Activated T-cell treated with anti-CD3 and anti-CD28 coated beads for 24 hours (primary cell): ENCODE measurements at regions not wholly inside any gene's neighbourhood (a gene's known extent, or its start where the extent isn't known, plus 50 kb on each side); places are given as distances from the start of the nearest gene placed in this dataset.

Source experiments
- DNase-seq: peaks from one replicate; pipeline ENCODE4 v3.0.0-alpha.2; 2020; ENCODE audit warnings: low read depth

DNA sequence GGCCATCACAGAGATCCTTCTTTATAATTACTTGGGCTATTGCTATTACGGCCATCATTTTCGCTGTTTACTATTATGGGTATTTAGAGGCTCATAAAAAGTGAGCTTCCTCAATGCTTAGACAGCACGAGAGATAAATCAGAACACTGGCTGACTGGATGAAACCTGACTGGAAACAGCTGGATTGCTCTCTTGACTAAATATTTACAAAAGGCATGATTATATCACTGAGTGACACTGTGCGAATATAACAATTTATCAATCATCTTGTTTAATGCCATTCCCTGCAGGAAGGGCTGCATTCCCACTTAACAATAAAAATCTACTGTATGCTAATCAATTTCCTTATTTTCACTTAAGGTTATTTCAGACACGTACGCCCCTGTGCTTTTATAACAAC, 260.1 kb upstream of the ARID1B start:
- DNase-seq, result no peak

DNA sequence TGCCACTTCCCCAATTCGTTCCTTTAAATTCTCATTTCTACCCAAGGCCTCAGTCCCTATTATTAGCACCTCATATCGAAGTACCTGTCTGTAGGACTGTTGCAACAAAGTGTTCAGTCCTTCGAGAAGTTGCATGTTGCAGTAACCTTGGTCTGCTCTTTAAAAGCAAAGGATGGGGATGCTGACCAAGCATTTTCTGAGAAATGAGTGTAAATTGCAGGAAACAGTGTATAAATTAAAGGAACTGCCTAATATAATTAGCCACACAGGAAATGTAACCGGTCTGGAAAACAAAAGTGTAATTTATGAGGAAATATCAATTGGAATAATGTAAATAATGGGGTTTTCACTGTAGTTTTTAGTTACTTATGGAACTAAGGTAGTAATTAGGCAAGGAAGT, 261.9 kb upstream of the ARID1B start:
- DNase-seq, result no peak

DNA sequence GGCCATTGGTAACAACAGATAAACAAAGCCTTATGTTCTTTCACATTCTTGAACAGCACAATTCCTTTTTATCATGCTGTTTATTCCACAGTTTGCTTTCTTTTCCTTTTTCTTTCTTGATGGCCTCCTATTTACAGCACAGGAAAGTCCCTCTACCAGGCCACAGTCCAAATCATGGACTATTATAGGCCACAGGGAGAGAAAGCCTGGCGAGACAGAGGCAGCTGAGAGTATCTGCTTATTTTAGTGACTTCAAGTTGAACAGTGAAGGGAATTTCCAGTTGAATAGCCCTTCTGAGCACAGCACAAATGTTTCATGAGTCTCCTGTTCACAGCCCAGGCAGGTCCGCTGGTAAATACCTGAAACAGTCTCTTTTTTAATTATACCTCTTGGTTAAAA, 263.7 kb upstream of the ARID1B start:
- no peak for DNase-seq

DNA sequence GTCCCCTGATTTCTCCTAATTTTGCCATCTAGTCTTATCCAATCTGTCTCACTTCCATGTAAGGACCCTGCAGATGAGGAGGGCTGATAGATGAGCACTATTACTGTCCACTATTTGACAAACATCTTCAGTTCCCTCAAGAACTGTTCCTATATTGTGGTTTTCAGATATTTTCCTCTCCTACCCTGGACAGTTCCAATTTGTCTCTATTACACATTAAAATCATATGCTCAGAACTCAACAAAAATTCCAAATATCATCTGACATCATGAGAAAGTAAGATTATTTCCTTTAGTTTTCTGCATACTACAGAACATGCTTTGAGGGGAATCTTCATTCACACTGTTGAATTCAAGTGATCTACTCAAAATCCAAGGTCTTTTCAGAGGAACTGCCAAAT, 265.6 kb upstream of the ARID1B start:
- DNase-seq, result no peak

DNA sequence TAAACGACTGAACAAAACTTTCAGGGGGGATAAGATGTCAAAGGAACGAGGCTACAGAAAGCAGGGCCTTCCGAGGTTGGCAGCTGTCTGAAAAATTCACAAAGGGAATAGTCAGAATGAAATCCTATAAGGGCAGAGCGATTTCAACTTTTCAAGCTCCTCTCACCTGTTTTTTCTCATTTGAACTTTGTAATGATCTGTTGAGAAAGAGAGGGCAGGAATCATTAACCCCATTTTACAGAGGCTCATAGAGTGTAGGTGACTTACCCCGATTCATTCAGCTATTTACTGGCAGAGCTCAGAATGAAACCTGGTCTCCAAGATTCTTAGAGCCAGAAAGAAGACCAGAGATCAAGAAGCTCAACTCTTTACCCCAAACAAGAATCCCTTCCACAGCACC, 266.1 kb upstream of the ARID1B start:
- DNase-seq, result no peak

DNA sequence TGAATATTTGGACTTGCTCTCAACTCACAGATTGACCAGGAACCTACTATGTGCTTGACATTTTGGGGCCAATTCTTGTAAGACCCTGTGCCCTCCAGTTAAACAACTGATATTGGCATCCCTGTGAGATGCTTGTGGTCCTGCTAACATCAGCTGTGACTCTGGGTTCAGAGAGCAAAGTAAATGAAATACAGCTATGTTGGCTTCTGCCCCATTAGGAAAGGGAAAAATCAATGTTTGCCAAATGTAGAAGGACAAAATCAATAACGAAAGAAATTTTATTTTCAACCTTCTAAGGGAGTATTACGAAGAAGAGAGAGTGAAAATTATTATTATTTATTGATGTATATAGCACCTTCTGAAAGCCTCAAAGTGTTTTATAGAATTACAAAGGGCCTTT, 266.9 kb upstream of the ARID1B start:
- no peak for DNase-seq

DNA sequence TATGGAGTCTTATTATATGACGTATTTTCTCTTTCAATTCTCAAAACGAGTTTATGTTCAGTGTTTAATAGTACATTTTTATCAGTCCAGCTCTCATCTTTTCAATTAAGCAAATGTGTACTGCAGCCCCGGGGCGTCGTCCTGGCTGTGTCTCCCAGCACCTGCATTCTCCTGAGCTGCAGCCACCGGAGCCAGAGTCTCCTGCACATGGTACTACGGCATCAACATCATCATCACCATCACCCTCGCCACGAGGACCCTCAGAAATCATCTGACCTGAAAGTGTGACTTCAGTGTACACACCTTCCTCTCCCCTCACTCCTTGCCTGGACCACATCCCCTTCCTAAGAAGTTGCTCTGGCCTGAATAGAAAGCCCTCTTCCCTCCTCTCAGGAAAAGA, 267.7 kb upstream of the ARID1B start:
- DNase-seq, result no peak

DNA sequence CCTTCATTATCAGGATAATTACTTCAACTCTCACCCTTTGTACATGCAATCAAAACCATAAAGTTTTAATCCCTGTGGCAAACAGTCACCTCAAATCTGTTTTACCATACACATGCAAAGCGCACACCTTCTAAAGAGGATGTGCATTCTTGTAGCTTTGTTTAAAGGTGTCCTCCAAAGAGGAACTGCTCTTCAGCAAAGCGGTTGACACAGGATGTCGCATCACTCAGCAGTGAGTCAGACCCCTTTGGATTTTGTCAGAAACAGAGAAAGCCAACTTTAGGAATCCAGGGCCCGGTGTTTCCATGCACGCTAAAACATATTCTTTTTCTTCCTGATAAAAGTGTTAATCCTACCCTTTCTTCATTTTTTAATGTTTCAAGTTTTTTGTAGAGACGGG, 268.3 kb upstream of the ARID1B start:
- DNase-seq, result no peak

DNA sequence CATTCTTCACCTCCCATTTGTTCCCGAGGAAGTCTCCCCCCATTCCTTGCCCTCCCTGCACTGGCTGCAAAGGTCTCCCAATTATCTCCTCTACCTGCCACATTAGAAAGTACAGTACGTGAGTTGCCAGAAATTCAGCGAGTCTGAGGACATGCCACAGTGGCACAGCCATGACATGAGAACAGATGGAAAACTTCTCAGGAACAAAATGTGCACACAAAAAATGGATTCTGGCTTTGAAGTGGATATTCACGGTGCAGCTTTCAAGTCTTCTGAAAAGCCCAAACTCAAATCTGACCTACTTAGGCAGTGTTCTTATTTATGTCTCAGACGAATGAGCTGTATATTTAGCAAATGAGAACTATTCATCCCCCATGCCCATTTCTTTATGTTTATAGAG, 269.1 kb upstream of the ARID1B start:
- no peak for DNase-seq

DNA sequence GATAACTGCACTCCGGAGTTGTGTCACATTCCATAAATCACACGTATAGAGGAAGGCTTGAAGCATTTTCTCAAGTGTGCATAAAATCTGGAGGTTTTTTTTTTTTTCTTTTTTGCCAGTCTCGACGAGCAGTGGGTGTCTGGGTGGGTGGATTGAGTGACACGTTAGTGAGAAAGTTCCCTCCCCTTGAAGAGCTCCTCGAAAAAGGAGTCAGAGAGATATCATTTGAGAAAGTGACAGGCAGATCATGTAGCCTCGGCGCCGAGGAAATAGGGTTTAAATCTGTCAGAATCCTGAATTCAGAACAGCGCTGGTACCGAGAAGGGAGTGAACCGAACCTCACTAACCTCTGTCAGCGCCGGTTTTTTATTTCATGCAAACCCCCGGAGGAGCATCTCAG, 269.5 kb upstream of the ARID1B start:
- no peak for DNase-seq

DNA sequence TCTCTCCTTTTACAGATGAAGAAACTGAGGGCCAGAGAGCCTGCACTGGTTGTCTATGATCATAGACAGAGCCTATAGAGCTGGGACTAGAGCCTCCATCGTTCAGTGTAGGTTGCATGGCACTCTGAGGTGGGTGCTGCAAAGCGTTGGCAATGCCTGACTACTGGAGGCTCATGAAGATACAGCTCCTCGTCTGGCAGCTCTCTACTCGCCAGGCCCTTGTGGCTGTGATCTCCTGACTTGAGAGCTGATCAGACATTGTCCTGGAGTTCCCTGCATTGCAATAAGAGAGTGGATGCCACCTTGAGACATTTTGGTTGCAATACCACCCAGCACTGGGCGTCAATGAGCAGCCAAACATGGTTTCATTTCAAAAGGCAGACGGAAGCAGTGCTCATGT, 270.1 kb upstream of the ARID1B start:
- DNase-seq, result no peak

DNA sequence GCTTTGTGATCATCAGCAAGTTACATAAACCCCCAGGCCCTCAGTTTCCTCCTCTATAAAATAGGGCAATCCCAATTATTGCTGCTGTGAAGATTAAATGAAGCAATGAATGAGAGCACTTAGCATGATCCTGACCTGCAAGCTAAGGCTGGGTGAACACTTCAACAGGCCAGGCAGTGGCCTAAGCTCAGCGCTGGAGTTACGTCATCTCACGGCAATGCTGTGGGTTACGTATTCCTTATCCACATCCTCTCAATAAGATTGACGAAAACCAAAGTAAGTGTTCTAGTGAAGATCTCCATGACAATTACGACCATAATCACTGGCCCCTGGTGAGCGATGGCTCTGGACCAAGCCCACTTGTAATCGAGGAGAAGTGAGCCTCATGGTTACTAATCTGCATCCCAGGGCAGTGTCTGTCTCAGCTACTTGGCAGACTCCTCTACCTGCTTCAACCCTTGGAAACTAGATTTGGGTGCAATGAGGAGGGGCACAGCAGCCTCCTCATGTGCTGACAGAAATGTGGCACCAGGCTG, 274.1 kb upstream of the ARID1B start:
- DNase-seq, result no peak

DNA sequence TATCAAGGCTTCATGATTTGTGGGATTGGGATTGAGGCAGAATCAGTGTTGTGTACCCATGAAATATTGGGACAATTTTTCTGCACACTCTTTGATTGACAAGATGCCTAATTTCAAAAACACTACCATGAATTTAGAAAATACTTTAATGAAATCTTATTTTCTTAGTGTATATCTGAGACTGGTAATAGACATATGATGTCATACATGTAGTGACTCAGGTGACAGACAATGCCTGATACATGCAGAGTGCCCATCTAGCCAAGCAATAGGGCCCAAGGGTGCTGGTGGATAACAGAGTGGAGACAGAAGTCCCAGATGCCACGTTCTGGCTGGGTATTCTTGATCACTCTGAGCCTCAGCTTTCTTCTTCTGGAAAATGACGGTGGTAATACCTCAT, 279.6 kb upstream of the ARID1B start:
- no peak for DNase-seq

DNA sequence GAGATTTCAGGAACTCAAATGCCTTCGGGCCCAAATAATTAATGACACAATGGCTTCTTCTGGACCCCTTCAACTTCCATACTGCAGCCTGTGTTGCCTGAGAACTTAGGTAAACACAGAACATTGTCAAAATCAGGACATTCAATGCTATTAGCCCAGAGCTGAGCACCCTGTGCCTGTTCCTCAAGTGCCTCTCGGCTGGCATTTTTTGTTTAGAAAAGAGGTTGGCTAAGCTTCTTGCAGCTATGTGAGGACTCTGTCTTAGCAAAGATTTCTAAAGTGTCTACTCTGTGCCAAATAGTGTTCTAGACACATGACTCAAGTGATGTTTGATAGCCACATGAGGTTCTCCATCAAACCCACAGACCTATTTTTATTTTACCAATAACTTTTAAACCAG, 289.3 kb upstream of the ARID1B start:
- DNase-seq, result no peak

DNA sequence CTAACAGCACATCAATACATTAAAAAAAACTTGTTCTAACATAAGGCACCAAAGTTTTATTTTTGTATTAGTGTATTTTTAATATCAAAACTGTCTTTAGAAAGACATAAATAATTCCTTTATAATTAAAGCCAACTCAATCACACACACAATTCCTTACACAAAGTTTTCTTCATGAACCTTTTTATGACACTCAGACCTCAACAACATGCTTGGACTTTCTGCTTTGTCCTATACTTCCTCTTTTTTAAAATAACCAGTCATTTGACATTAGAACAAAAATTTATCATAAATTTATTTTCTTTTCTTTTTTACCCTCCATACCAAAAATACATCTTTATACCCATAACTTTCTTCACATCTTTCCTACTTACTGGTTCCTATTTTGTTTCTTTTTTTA, 292.0 kb upstream of the ARID1B start:
- DNase-seq, result no peak

DNA sequence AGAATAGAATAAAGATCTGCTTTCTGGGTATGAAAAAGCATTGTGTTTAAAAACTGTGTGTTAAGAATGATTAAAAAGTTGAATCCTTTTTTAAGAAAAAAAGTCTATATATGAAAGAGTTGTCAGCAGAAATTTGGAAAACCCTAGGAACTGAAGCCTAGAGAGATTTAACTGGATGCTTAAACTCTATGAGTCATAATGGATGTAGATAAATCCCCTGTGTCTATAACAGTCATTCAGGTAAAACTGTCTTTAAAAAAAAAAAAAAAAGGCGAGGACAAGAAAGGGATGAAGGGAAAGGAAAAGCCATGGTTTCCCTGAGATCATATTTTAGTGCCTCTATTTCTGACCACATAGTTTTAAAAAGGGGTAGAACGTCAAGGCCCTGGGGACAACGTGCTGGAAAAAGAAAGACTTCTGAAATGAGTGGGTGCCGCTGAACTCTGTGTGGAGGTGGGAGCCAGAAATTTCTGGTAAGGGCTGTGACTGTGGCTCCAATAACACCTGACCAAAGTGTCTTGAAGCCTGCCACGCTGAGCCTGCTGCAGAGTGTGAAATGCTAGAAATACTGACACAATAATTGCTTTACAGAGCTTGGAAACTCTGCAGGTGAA, 302.6 kb upstream of the ARID1B start:
- DNase-seq, result no peak

DNA sequence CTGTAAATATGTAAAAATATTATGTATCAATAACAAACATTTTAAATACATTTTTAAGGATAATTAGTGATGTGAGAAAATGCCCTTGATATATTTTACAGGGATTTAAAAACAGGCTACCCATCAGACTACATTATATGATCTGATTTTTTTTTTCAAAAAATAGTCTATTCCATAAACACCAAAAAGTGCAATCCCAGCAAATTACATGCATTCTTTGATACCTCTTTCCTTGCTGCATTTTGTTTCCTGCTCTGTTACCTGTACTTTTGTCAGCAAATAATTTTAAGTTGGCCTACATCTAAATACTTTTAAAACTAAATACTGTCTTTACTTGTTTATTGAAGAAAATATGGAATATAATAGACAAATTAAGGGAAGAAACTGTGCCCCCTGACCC, 306.2 kb upstream of the ARID1B start:
- DNase-seq, result no peak

DNA sequence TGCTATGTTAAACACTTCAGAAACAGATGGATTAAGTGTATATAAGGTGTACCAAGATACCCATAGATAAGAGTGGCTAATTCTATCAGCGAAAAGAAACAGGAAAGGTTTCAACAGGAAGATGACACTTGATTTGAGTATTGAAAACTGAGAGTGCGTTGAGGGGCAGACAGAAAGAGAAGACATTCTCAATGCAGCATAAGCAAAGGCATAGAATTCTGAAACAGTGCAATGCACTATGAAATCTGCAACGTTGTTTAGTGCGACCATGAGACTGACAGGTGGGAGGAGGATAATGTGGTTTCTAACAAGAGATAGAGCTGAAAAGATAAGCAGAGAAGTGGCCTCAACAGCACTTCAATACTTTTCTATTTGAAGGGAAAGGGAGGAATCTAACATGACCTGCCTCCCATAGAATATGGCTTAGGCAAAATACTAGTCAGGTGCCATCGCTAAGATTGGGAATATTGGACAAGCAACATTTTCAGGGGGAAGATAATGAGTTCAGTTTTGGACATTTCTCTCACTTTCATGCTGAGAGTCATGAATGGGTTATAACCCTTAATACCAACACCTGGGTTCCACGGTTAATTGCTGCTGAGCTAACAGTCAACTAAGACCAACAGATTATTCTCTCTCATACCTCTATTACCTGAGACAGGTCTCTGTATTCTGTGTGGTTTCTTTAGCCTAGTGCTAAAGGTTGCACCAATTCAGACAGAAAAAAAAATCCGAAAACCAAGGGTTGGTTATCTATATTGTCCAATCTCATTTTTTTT, 312.9 kb upstream of the ARID1B start:
- DNase-seq, result no peak

DNA sequence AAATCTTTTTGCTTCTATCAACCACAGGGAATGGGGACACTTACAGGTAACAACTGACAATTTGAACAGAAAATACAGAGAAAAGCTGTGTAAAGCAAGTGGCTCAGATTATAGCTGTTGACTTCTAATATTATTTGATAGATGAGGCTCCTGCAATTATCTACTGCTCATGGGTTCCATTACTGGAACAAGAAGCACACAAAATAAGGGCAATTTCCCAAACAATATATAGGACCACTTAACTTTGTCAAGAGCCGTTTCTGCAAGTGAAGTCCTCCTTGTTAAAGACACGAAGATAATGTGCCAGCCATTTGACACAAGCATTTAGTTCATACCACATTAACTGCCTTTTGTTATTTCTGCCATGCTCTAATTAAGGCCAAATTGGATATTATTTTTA, 315.5 kb upstream of the ARID1B start:
- no peak for DNase-seq

DNA sequence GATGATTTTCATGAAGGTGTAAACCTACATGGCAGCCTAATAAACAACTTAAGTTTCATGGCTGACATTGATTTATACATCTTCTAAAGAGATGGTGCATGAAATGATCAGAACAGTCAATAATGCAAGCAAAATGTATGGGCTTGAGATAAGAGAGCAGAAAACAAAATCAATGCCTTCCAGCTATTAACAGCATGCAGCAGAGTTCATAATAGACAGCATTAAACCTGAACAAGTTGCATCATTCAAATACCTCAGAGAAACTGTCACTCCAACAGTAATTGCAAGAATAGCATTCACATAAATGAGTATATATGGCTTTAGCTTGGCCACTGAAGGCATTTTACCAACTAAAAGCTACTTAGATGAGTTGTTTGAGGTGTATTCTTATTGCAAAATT, 319.6 kb upstream of the ARID1B start:
- DNase-seq, result no peak

DNA sequence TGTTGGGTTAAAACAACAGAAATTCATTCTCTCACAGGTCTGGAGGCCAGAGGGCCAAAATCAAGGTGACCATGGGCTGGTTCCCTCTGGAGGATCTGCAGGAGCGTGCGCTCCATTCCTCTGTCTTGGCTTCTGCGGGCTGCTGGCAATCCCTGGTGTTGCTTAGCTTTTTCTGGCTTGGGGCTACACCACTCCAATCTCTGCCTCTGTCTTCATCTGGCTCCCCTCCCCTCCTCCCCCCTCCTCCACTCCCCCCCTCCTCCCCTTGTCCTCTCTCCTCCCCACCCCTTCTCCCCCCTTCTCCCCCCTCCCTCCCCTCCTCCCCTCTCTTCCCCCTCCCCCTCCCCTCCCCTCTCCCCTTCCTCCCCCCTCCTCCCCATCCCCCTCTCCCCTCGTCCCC, 321.3 kb upstream of the ARID1B start:
- no peak for DNase-seq

DNA sequence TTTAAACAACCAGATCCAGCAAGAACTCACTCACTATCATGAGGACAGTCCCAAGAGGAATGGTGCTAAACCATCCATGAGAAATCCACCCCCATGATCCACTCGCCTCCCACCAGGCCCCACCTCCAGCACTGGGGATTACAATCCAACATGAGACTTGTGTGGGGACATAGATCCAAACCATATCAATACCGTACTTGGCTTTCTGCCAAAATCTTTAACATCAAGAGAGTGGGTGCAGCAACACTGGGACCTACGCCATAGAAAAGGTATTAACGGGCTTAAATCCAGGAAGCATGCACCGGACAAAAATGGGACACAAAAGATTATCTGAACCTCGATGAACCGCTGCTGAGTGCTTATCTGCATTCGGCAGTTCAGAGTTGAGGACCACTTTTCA, 322.3 kb upstream of the ARID1B start:
- DNase-seq, result no peak

DNA sequence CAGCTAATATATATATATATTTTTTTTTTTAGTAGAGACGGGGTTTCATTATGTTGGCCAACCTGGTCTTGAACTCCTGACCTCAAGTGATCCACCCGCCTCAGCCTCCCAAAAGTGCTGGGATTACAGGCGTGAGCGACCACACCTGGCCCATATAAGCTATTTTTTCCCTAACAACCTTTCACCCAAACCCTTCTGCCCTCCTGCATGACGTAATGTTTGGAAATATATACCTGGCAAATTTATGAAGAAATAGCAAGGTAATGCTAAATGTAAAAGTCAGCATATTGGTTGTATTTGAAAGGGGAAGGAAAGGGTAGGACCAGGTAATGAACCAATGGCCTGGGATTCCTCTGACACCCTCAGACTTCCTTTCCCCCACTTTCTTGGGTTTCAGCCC, 325.5 kb upstream of the ARID1B start:
- no peak for DNase-seq

DNA sequence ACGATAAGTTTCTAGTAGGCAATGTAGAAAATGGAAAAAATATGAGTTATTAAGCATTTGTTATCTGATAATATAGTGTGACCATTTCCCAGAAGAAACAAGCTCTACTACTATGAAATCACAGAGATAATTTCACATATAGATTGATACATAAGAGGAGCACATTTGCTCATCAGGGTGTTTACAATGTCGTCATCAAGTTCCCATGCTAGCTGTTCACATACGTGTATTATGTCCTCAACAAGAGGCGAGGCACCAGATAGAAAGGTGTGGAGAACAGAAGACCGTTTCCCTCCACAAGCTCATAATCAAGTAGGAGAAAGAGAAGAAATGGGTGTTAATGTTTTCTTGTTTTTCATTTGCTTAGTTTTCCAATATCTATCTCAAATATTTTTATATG, 326.1 kb upstream of the ARID1B start:
- DNase-seq, result no peak
